SH-SY5Y (cell line): ENCODE measurements at regions not wholly inside any gene's neighbourhood (a gene's known extent, or its start where the extent isn't known, plus 50 kb on each side); places are given as distances from the start of the nearest gene placed in this dataset.

Experiments used
- GATA2 ChIP-seq: IDR thresholded peaks from 2 replicates; pipeline ENCODE4 v1.6.1; 2011; ENCODE audit warnings: mild to moderate bottlenecking, low read depth, low read length
- GATA3 ChIP-seq: IDR thresholded peaks from 2 replicates; pipeline ENCODE4 v1.6.1; 2011; ENCODE audit warnings: low read depth, mild to moderate bottlenecking, low read length, moderate library complexity

DNA sequence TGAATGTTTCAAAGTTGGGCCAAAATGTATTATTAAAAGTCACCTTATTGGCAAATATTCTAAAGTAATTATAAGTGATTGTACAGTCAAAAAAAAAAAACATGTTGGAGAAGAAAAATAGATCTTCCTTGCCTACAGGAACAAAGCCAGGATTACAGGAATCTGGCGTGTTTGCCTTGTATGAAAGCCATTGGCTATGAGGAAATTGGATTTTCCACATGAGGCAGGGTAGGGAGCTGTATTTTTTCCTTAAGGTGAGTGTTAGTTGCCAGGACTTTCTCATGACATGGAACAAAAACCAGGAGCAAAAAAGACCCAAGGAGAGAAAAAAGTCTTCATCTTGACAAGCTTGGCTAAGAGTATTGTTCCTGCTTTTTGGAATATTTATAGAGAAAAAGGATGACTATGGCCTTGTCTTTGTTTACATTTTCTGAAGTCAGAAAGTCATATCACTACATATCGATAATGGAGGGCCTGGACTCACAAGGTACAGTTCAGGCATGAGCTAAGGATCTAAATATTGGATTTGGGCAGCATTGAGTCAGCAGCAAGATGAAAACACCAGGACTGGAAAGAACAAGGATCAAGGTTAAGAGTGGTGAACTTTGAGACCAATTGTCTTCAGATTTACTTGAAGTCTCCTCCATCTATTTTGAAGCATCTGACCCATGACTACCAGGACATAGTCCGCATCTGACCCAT is 68.4 kb upstream of the FLRT2 start:
- TF ChIP-seq GATA2 = no peak
- no peak for TF ChIP-seq GATA3
